GM21717 (cell line): ENCODE measurements at regions not wholly inside any gene's neighbourhood (a gene's known extent, or its start where the extent isn't known, plus 50 kb on each side); places are given as distances from the start of the nearest gene placed in this dataset.

ENCODE experiments used
- ATAC-seq: cut with Tn5 transposase; IDR thresholded peaks from one replicate; pipeline ENCODE4 v1.9.1; 2021; ENCODE audit warnings: mild to moderate bottlenecking, moderate library complexity; ENCODE audit not compliant: unreplicated experiment

DNA sequence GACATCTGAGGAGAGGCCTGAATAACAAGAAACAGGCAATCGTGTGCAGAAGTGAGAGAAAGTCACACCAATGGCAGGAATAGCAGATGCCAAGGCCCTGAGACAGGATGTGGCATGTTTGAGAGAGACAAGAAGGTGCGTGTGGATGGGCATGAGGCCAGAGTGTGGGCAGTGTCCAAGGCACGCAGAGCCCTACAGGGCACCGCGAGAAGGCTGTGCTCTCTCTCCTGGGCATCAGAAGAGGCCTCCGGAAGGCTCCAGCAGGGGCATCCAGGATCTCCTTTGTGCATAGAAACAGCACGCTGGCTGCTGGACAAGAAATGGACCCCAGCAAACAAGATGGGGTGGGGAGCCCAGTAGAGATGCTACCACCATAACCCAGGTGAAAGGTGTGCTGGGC, 239.0 kb upstream of the RAB6C start:
- ATAC-seq: no peak

GRCh38 chr2:129741165-129741564, 238.3 kb upstream of the RAB6C start:
- no peak for ATAC-seq

- ATAC-seq: no peak
Measured at GRCh38 chr2:129741623-129742022, 237.8 kb upstream of the RAB6C start.

- ATAC-seq: no peak
Measured at GRCh38 chr2:129742415-129743180, 236.9 kb upstream of the RAB6C start.

DNA sequence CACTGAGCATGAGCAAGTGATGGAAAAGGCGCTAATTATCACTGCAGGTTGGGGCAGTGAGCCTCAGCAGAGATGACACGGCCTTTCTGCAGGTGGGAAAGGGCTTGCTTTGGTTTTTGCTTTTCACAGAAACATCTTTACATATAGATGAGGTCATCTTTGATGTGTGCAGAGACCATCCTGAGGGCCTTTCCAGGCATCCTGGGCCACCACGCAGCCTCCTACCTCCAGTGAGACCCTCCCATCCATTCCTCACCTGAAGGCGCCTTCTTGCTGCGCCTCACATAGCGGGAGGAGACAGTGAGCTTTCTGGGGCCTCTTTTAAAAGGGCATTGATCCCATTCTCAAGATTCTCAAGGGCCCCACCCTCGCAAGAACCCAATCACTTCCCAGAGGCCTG, 235.3 kb upstream of the RAB6C start:
- no peak for ATAC-seq

GRCh38 chr2:129744649-129745048, 234.8 kb upstream of the RAB6C start:
- no peak for ATAC-seq

- ATAC-seq: no peak
Measured at GRCh38 chr2:129747500-129748125, 231.9 kb upstream of the RAB6C start.

DNA sequence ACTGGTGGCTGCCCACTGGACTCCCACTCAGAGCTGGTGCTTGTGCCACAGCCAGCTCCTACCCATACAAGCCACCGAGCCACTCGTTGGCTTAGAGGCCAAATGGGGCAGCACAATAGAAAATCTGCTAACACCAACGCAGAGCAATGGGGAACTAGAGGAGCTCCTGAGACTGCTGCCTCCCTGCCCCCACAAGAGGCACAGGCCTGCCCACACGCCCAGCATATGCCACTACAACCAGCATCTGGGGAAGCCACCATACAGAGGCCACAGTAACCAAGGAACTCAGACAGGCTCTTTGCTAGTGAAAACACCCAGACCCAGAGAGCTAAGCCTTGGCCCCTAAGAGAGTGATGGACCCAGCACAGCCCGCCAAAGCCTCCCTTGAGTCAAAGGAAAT, 231.2 kb upstream of the RAB6C start:
- no peak for ATAC-seq

DNA sequence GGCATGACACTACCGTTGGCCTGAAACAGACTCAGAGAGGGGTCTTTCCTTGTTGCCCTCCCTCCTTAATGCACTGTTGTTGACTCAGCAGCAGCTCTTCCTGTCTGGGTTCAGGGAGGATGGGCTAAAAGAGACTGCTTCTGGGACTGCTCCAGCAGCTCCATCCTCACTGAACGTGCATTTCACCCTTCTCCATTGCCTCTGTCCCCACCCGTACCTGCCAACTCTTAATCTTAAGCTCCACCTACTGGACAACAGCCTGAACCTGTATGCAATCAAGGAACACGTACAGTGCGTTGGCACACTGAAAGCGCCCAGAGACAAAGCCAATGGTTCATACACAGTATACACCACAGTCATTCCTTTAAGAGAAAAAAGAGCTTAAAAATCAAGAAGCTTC, 230.8 kb upstream of the RAB6C start:
- no peak for ATAC-seq

DNA sequence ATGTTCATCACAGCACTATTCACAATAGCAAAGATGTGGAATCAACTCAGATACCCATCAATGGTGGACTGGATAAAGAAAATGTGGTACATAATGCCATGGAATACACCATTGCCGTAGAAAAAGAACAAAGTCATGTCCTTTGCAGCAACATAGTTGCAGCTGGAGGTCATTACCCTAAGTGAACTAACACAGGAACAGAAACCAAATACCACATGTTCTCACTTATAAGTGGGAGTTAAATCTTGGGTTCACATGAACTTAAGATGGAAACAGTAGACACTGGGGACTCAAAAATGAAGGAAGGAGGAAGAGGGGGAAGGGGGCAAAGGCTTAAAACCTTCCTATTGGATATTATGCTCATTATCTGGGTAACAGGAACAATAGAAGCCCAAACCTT, 228.1 kb upstream of the RAB6C start:
- no peak for ATAC-seq

DNA sequence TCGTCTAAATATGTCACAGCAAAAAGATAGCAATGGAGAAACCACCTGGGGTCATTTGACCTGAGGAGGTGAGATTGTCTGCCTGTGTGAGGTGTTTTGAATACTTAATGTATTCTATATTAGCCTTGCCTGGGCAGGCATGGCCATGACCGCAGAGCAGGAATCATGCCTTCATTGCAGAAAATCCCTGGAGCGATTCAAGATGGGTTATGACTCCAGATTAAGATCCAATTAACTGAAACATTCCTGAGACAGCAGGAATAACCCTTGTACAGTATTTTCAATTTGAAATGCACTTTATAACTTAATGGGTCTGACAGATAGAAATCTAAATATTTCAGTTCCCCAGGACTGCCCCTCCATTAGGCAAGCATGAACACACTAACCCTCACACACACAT, 227.3 kb upstream of the RAB6C start:
- no peak for ATAC-seq

GRCh38 chr2:129752686-129753085, 226.8 kb upstream of the RAB6C start:
- no peak for ATAC-seq

- ATAC-seq: no peak
Measured at GRCh38 chr2:129753261-129753660, 226.2 kb upstream of the RAB6C start.

- ATAC-seq: no peak
Measured at GRCh38 chr2:129754421-129754820, 225.0 kb upstream of the RAB6C start.

- no peak for ATAC-seq
Measured at GRCh38 chr2:129754831-129755230, 224.6 kb upstream of the RAB6C start.

GRCh38 chr2:129755786-129756185, 223.7 kb upstream of the RAB6C start:
- no peak for ATAC-seq

DNA sequence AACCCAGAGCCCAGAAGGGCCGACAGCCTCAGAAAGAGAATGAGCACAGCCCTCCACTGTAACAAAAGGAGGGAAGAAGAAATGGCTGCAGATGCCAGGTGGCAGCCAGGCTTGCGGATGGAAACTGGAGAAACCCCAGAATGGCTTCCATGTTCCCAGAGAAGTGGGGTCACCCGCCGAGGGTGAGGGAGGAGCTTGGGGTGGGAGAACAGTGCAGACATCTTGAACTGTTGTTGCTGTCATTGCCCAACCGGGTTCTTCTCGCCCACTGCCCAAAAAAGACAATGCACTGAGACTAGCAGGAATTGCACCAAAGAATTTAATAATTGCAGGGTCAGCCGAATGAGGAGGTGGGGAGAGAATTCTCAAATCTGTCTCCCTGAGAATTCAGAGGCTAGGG, 223.2 kb upstream of the RAB6C start:
- no peak for ATAC-seq

DNA sequence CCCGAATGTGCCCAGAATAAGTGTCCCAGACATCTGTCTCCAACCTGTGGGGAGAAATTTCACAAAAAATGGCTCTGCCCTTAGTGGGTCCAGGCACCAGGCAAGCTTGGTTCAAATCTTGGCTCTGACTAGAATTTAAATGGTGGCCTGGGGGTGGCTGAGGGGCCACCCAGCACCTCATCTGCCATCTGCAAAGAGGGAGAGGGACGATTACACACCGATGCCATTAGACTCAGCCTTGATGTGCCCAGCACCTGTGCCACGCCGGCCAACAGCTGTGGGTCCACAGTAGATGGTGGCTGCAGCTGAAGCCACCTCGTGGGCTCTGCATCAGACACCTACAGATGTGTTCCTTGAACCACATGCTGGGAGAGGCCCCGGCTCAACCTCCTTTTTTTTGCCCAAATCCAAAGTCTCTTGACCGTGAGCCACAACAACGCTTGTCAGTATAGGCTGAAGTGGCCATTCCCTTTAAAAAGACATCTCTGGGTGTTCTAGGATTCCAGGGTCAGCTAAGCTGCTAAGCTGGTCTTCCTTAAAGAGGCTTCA, 222.0 kb upstream of the RAB6C start:
- no peak for ATAC-seq

GRCh38 chr2:129757915-129758783, 221.3 kb upstream of the RAB6C start:
- ATAC-seq: no peak

GRCh38 chr2:129758784-129759471, 220.5 kb upstream of the RAB6C start:
- no peak for ATAC-seq

GRCh38 chr2:129759472-129760010, 219.9 kb upstream of the RAB6C start:
- ATAC-seq: no peak
